ENCODE measurements at regions not wholly inside any gene's neighbourhood (a gene's known extent, or its start where the extent isn't known, plus 50 kb on each side); places are given as distances from the start of the nearest gene placed in this dataset.

DNA sequence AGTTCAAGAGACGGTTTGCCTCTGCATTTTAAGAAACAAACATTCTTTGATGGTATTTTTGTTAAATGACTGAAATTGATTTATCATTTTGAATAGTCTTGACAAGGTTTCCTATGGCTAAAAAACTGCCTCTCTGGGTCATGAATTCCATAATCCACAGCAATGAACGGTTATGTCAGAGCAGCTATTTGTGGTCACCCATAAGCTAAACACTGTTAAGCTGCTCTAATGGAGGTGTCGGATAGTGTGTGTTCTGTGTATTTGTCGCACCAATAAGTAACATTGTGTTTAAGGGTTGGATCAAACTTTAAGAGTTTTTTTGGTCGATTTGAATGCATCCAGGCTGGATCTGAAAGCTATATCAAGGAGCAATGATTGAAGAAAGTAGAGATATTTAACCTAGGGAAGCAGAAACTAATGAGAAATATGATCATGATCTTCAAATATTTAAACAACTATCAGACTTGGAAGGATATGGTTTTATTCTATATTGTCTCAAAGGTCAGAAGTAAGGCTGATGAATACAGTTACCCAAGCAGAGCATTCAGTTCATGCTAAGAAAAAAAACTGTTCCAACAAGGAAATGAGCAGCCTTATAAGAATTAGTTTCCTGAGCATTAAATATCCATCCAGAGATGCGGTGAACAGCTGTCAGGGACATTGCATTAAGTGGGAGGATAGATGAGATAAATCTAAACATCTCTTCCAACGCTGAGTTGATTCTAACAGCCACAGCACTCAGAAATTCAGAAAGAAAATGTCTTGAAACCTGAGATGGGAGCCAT, 232.3 kb upstream of the RPS6KA3 start:
- Mint-ChIP-seq H3K36me3 (no peaks in the 10 kb centered on the region), H3K27ac (no peak overlapping the region), H3K9me3 (no peaks in the 10 kb centered on the region)
- ATAC-seq (no peak), DNase-seq (ENCODE audit: low spot score in 2 of 2) (no peak)

DNA sequence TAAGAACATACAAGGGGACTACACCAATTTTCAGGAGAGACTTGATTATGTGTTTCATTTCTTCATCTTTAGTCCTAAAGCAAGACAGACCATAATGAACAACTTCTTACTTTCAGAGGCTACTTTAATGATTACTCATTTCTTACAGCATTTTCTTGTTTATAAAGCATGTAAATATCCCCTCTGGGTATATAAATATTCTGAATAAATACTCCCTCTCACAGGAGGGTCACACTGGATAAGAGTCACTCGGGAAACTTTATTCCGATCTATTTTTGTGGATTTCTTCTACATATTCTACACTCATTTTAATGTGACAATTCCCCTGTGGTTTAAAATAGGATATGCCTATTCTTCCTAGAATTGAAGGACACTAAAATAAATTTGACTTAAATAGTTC, 228.9 kb upstream of the RPS6KA3 start:
- H3K9me3 Mint-ChIP-seq: no peaks in the 10 kb centered on the region
- DNase-seq (ENCODE audit: low spot score in 2 of 2): no peak
- no peaks in the 10 kb centered on the region for H3K36me3 Mint-ChIP-seq
- ATAC-seq: no peak
- no peak overlapping the region for H3K27ac Mint-ChIP-seq

DNA sequence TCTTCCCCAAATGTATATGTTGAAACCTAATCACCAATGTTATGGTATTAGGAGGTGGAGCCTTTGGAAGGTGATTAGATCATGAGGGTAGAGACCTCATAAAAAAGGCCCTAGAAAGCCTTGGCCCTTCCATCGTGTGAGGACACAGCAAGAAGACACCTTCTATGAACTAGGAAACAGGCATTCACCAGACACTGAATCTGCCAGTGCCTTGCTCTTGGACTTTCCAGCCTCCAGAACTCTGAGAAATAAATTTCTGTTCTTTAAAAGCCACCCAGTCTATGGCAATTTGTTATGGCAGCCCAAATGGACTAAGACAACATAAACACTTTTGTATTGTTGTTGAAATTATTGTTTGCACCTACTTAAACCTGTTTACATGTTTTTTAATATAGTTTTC, 221.8 kb upstream of the RPS6KA3 start:
- H3K36me3 Mint-ChIP-seq: no peaks in the 10 kb centered on the region
- no peak for DNase-seq (ENCODE audit: low spot score in 2 of 2)
- no peaks in the 10 kb centered on the region for H3K9me3 Mint-ChIP-seq
- no peak for ATAC-seq
- H3K27ac Mint-ChIP-seq: no peak overlapping the region

DNA sequence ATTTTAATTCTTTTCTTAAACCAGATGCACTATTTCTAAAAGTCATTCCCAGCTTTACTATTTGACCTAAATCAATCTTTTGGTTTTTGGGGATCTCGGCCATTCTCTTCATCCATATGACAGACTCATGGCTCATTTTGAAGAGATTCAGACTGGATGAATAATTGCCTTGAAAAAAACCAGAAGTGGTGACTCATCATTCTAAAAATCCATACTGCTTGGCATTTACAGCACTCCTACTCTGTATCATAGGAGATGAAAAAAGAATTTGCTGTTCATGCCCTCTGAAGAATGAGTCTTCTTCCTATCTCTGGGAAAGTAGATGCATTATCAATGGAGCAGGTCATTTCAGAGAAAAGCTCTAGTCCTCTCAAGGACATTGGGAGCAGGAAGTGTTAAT, 220.5 kb upstream of the RPS6KA3 start:
- peak in 1 of 2 donors; percentile 26 for ATAC-seq
- Mint-ChIP-seq H3K9me3 (no peaks in the 10 kb centered on the region), H3K27ac (no peak overlapping the region), H3K36me3 (no peaks in the 10 kb centered on the region)
- no peak for DNase-seq (ENCODE audit: low spot score in 2 of 2)

DNA sequence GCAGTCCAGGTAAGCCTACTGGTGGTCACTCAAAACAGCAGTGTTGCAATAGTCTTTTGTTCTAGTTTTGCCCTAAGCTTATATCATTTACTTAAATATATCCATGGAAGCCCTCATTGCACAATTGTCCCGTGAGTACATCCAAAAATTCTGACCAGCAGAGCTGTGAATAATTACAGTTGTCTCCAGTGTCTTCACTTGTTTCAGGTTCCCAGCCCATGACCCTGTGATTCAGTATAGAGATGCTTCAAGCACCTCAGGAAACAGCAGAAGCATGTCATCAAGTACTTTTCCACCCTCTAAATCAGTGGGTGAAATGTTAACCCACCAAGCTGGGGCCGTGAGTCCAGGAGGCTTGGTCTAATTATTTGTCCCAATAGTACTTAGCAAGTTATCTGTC, 214.9 kb upstream of the RPS6KA3 start:
- DNase-seq (ENCODE audit: low spot score in 2 of 2): no peak
- no peaks in the 10 kb centered on the region for H3K9me3 Mint-ChIP-seq
- no peaks in the 10 kb centered on the region for H3K36me3 Mint-ChIP-seq
- H3K27ac Mint-ChIP-seq: no peak overlapping the region
- ATAC-seq: no peak

DNA sequence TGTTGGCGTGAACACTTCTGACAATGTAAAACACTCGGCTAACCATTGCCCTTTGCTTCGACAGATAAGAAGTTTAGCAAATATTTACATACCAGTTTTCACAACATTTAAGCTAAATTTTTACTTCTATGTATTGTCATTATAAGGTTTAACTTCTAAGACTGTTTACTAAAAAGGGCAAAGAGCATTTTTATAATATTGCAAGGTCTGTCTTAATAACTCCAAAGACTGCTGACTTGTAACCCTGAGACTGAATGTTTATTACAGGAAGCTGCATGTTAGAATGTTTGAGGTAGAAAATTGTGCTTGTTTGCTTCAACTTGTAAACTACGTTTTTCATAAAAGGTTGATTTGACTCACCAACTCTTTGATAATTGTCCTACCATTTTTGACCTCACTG, 213.2 kb upstream of the RPS6KA3 start:
- H3K36me3 Mint-ChIP-seq: no peaks in the 10 kb centered on the region
- DNase-seq (ENCODE audit: low spot score in 2 of 2) (no peak), ATAC-seq (no peak)
- no peaks in the 10 kb centered on the region for H3K9me3 Mint-ChIP-seq
- no peak overlapping the region for H3K27ac Mint-ChIP-seq

DNA sequence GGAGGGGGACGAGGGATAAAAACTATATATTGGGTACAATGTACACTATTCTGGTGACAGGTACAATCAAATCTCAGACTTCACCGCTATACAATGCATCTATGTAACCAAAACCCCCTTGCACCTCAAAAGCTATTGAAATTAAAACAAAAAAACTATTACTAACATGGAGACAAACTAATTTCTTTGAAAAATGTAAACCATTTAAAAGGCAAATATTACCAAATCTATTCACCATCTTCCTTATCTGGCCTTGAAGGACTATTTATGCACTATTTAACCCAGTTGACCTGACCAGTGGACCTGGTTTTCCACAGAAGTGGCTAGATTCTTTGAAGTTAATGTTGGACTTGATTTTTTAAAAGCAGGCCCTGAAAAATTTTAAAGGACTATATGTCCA, 212.3 kb upstream of the RPS6KA3 start:
- DNase-seq (ENCODE audit: low spot score in 2 of 2) (no peak), ATAC-seq (no peak)
- Mint-ChIP-seq H3K36me3 (no peaks in the 10 kb centered on the region), H3K9me3 (no peaks in the 10 kb centered on the region), H3K27ac (no peak overlapping the region)

DNA sequence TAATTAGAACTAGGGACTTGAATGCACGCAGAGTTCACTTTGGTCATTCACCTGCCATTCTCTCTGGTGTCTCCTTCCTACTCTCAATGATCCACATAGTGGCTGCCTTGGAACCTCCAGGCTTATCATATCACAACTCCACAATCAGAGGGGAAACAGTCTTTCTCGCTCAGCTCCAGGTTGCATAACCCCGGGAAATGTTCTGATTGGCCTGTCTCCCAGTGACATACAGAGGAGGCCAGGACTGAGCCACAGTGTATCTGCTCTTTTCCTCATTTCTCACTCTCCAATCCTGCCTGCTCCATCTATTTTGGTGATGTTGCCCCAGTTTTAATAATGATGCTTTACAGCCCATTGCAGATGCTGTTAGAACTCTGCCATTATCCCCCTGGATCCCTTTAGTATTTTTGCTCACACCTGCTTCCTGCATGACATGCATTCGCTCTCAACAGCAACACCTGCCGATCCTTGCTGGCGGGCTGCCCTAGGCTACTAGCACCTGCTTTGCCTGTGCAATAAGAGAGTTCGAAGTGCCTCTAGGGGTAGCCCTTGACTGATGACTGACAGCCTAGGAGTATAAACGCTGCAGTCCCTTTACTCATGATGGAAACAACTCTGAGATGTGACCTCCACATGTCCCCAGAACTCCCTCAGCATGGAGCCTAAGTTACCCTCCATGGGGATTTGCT, 211.3 kb upstream of the RPS6KA3 start:
- Mint-ChIP-seq H3K27ac (no peak overlapping the region), H3K36me3 (no peaks in the 10 kb centered on the region), H3K9me3 (no peaks in the 10 kb centered on the region)
- no peak for DNase-seq (ENCODE audit: low spot score in 2 of 2)
- no peak for ATAC-seq

DNA sequence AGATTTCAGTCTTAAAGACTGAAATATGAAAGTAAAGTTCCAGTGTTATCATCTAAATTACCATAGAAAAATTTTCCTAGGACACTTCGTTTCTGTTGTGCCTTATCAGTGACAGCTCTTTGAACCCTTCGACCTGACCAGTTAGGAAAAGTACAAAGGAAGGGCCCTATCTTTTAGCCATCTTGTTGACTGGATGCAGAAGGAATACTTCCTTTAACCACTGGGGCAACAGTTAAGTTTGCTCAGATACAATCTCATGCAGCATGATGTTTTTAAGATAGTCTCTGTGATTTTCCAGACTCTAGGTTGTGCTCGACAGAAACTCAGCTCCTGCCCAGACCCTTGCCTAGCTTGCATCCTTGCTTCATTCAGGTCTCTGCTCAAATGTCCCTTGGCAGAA, 210.5 kb upstream of the RPS6KA3 start:
- ATAC-seq (no peak), DNase-seq (ENCODE audit: low spot score in 2 of 2) (no peak)
- H3K9me3 Mint-ChIP-seq: no peaks in the 10 kb centered on the region
- no peaks in the 10 kb centered on the region for H3K36me3 Mint-ChIP-seq
- H3K27ac Mint-ChIP-seq: no peak overlapping the region

DNA sequence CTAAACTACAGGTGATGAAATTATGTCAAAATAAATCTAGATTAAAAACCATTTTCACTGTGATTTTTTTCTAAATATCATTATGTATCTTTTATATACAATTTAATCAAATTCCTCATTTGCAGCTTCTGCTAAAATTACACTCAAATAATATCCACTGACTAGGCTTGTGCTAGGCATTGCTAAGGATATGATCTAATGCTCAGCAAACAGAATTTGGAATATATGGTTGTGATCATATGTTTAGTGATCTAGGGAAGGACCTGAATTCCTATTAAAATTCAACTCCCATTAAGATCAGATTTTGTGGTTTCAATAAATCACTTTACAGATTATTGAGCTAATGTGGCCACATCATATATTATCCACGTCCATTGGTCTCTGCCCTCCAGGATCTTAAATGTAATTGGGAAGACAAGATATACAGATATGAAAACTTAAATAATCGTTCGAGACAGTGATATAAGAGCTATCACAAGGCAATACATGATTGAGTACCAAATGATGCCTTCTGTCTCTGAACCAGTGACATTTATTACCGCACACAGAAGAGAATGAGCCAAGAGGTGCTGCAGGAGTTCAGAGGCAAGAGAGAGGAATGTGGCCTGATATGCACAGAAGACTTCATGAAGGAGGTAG, 206.0 kb upstream of the RPS6KA3 start:
- DNase-seq (ENCODE audit: low spot score in 2 of 2) (no peak), ATAC-seq (no peak)
- H3K36me3 Mint-ChIP-seq: no peaks in the 10 kb centered on the region
- H3K27ac Mint-ChIP-seq: no peak overlapping the region
- H3K9me3 Mint-ChIP-seq: no peaks in the 10 kb centered on the region

DNA sequence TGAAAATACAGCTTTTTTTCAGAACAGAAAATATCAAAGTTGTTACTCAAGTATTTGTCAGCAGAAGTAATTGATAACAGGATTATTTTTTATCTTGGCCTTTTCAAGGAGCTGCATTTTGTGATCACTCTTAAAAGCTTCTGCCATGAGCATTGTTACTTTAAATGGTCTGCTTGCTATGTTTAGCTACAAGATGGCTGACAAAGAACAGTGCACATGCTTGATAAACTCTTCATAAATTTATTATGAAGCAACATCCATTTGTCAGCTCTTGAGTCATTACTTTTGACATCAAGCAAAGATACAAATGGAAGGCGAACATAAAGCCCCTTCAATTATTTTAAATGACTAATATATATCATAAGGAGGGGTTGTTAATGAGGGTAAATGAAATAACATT, 205.4 kb upstream of the RPS6KA3 start:
- ATAC-seq (no peak), DNase-seq (ENCODE audit: low spot score in 2 of 2) (no peak)
- H3K36me3 Mint-ChIP-seq: no peaks in the 10 kb centered on the region
- H3K9me3 Mint-ChIP-seq: no peaks in the 10 kb centered on the region
- no peak overlapping the region for H3K27ac Mint-ChIP-seq

DNA sequence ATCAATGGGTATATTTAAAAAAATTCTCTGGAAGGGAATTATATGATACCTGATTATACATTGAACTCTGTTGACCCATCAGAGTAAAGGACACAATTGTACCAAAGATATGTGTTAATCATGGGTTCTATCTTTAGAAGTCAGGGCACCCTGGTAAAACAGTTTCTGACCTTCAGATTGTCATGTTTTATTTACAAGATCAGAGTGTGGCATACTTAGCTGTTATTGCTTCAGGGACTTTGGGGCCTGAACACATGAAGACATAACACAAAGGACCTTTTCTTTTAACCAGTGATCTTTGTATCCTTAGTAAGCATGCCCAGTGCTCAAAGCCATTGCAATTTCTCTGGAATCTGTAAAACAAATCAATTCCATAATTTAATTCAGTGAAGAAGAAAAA, 204.8 kb upstream of the RPS6KA3 start:
- ATAC-seq (no peak), DNase-seq (ENCODE audit: low spot score in 2 of 2) (no peak)
- Mint-ChIP-seq H3K27ac (no peak overlapping the region), H3K9me3 (no peaks in the 10 kb centered on the region), H3K36me3 (no peaks in the 10 kb centered on the region)

DNA sequence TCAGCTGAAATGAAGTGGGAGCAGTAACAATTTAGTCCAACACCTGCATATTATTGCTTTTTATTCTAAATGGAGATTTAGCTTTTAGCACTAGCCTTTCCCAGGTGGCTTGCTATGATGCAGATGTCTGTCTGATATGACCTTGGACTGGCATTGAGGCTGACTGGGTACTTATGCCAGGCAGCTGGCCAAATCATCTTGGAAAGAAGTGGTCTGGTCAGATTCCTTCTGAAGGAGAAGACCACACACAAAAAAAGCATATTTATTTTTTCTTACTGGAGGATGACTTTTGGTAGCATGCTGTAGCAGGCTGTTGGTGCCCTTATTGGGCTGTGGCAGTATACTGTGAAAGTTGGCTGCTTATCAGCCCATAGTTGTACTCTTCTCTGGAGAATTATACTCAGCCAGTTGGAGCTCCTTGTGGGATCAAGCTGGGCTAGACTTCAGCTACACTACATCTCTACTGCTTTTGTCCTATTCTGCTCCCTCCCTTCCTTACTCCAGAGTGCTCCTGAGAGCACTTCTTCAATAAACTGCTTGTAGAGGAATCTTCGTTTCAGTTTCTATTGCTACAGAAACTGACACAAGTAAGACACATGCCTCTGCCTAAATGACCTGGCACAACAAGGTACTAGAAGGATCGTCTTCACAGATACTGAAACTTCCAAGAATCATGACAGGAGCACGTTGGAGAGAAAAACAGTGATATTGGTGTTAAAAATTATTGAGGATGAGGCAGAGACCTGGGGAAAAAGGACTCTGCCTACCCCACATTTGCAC, 196.8 kb upstream of the RPS6KA3 start:
- Mint-ChIP-seq H3K27ac (no peak overlapping the region), H3K9me3 (peaks cover 0 to 6% of the 10 kb centered on the region in 2 donors), H3K36me3 (peaks cover 6 to 7% of the 10 kb centered on the region in 2 donors)
- ATAC-seq (peak in 1 of 2 donors; percentile 43), DNase-seq (ENCODE audit: low spot score in 2 of 2) (no peak)

DNA sequence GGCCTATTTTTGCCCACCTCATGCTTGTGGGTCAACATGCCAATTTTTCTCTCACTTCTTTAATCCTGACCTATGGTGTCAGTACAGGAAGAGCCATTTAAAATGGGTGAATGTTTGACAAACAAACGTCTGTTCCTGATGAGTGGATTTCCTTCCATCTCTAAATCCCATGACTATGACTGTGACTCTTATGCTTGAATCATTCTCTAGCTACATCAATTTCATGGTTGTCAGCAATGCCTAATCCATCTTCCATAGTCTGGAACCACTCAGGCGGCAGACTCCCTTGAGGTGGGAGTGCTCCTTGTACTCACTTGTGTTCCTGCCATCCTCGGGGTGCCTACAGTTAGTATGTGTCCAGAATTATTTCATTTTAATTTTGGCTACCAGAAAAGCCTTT, 194.9 kb upstream of the RPS6KA3 start:
- Mint-ChIP-seq H3K27ac (no peak overlapping the region), H3K9me3 (peaks cover 0 to 6% of the 10 kb centered on the region in 2 donors), H3K36me3 (peaks cover 7 to 10% of the 10 kb centered on the region in 2 donors)
- ATAC-seq (no peak), DNase-seq (ENCODE audit: low spot score in 2 of 2) (no peak)

DNA sequence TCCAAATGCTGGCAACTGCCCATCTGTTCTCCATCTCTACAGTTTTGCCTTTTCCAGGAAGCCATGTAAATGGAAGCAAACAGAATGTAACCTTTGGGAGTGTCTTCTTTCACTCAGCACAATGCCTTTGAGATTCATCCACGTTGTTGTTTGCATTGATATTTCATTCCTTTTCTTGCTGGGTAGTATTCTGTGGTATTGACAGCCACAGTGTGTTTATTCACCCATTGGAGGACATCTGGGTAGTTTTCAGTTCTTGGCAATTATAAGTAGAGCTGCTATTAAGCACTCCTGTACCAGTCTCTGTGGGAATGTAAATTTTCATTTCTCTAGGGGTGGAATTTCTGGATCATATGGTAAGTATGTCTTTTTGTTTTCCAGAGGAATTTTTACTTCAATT, 194.3 kb upstream of the RPS6KA3 start:
- Mint-ChIP-seq H3K9me3 (peaks cover 0 to 6% of the 10 kb centered on the region in 2 donors), H3K27ac (no peak overlapping the region), H3K36me3 (peaks cover 7 to 11% of the 10 kb centered on the region in 2 donors)
- ATAC-seq: no peak
- DNase-seq (ENCODE audit: low spot score in 2 of 2): no peak

DNA sequence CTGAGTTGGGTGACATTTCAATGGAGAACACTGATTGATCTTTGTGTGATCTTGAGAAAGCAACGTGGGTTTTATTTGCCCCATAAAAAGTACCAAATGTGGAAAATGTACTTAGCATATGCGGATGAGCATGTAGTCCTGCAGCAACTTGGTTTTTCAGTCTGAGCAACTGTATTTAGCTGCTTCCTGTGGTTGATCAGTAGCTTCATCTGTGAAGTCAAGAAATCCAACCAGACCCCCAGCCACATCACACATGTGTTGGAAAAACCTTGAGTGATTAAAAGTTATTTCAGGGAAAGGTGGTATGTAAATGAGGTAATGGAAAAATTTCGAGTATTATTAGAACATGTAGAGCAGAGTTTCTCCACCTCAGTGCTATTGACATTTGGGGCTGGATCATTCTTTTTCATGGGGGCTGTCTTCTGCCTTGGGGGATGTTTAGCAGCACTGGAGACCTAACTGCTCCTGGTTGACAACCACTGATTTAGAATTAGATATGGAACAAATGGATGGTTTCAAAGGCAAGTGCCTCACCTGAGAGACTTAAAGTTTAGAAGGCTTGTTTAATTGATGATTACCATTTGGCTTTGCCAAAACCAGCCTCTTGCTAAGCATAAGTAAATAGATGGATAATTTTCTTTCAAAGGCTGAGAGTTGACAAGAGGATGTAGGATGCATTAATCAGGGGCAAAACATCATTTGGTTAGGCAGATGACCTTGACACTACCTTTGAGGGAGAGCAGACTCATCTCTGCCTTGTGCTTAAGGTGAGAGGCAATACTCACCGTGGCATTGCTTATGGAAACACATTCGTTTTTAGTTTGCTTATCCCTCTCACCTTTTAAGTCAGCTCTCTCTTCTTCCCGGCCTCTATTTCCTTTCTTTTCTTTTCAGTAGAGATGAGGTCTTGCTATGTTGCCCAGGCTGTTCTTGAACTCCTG, 193.0 kb upstream of the RPS6KA3 start:
- ATAC-seq: peak; percentile 60
- Mint-ChIP-seq H3K27ac (no peak overlapping the region), H3K36me3 (peaks cover 0 to 4% of the 10 kb centered on the region in 2 donors), H3K9me3 (no peaks in the 10 kb centered on the region)
- no peak for DNase-seq (ENCODE audit: low spot score in 2 of 2)
